ENCODE measurements at regions not wholly inside any gene's neighbourhood (a gene's known extent, or its start where the extent isn't known, plus 50 kb on each side); places are given as distances from the start of the nearest gene placed in this dataset.

GRCh38 chr13:38563739-38564138, 123.1 kb upstream of the FREM2 start:
- in situ Hi-C loops (cut with MboI; ENCODE audit: low sequenced_read_pairs, unreplicated experiment), result no loop called here
- no peak for TF ChIP-seq CTCF (IDR thresholded peaks at IDR 0.05; ENCODE audit: borderline replicate concordance, control extremely low read depth, extremely low read depth, insufficient read depth, missing control alignments)
- no peak for DNase-seq (ENCODE audit: low spot score)

GRCh38 chr13:38564256-38565150, 122.4 kb upstream of the FREM2 start:
- no peak for DNase-seq (ENCODE audit: low spot score)
- no peak for TF ChIP-seq CTCF (IDR thresholded peaks at IDR 0.05; ENCODE audit: borderline replicate concordance, control extremely low read depth, extremely low read depth, insufficient read depth, missing control alignments)
- in situ Hi-C loops (cut with MboI; ENCODE audit: low sequenced_read_pairs, unreplicated experiment), result no loop called here

- TF ChIP-seq CTCF (IDR thresholded peaks at IDR 0.05; ENCODE audit: borderline replicate concordance, control extremely low read depth, extremely low read depth, insufficient read depth, missing control alignments), result no peak
- DNase-seq (ENCODE audit: low spot score), result no peak
- in situ Hi-C loops (cut with MboI; ENCODE audit: low sequenced_read_pairs, unreplicated experiment), result no loop called here
Observed at GRCh38 chr13:38566023-38566422, 120.9 kb upstream of the FREM2 start.

GRCh38 chr13:38566519-38566918, 120.4 kb upstream of the FREM2 start:
- TF ChIP-seq CTCF (IDR thresholded peaks at IDR 0.05; ENCODE audit: borderline replicate concordance, control extremely low read depth, extremely low read depth, insufficient read depth, missing control alignments), result no peak
- in situ Hi-C loops (cut with MboI; ENCODE audit: low sequenced_read_pairs, unreplicated experiment), result no loop called here
- DNase-seq (ENCODE audit: low spot score), result no peak

GRCh38 chr13:38570706-38571105, 116.2 kb upstream of the FREM2 start:
- in situ Hi-C loops (cut with MboI; ENCODE audit: low sequenced_read_pairs, unreplicated experiment), result no loop called here
- TF ChIP-seq CTCF (IDR thresholded peaks at IDR 0.05; ENCODE audit: borderline replicate concordance, control extremely low read depth, extremely low read depth, insufficient read depth, missing control alignments), result no peak
- DNase-seq (ENCODE audit: low spot score), result no peak

GRCh38 chr13:38575427-38575826, 111.5 kb upstream of the FREM2 start:
- no peak for DNase-seq (ENCODE audit: low spot score)
- no peak for TF ChIP-seq CTCF (IDR thresholded peaks at IDR 0.05; ENCODE audit: borderline replicate concordance, control extremely low read depth, extremely low read depth, insufficient read depth, missing control alignments)
- in situ Hi-C loops (cut with MboI; ENCODE audit: low sequenced_read_pairs, unreplicated experiment), result no loop called here
